Uterus (tissue), 3 donors: ENCODE measurements at regions not wholly inside any gene's neighbourhood (a gene's known extent, or its start where the extent isn't known, plus 50 kb on each side); places are given as distances from the start of the nearest gene placed in this dataset.
"Not testable (repeated sequence)": the region's sequence is repeated elsewhere in the genome, so short reads cannot be mapped to it uniquely, and the experiment has no call there.

Source experiments
- DNase-seq, 2 donors: peaks; one replicate each; pipeline ENCODE4 v3.0.0-alpha.2; 2019 to 2020
- H3K27ac ChIP-seq, 2 donors: fragments of 200-600 bp; sonication (generic); 1 replicate in 1 of 2; 2 replicates in 1 of 2; pipeline ENCODE4 v1.5.1; 2016 to 2018
- H3K27me3 ChIP-seq, 2 donors: fragments of 200-600 bp; sonication (generic); one replicate each; pipeline ENCODE4 v1.5.1; 2018 to 2019; ENCODE audit warnings: control low read depth in 1 of 2
- H3K36me3 ChIP-seq, 2 donors: fragments of 200-600 bp; sonication (generic); one replicate each; pipeline ENCODE4 v1.5.1; 2019; ENCODE audit warnings: control low read depth in 1 of 2
- H3K4me1 ChIP-seq, 2 donors: fragments of 200-600 bp; sonication (generic); one replicate each; pipeline ENCODE4 v1.5.1; 2018 to 2019; ENCODE audit warnings: control low read depth in 1 of 2
- H3K4me3 ChIP-seq, 2 donors: fragments of 200-600 bp; sonication (generic); 1 replicate in 1 of 2; 2 replicates in 1 of 2; pipeline ENCODE4 v1.5.1; 2018 to 2019; ENCODE audit warnings: mild to moderate bottlenecking in 1 of 2
- H3K9me3 ChIP-seq, 2 donors: fragments of 200-600 bp; sonication (generic); one replicate each; pipeline ENCODE4 v1.5.1; 2019; ENCODE audit warnings: control low read depth in 1 of 2
- CTCF ChIP-seq, 4 experiments: fragments of 200-600 bp in 2 of 4; fragments of 450-650 bp in 2 of 4; sonication (generic) in 2 of 4; IDR thresholded peaks; one replicate each; pipeline ENCODE4 v1.5.1; 2016 to 2019; ENCODE audit warnings: antibody characterized with exemption in 4 of 4, mild to moderate bottlenecking in 2 of 4, moderate library complexity in 1 of 4
- POLR2A ChIP-seq, 2 donors: fragments of 450-650 bp; IDR thresholded peaks; one replicate each; pipeline ENCODE4 v1.6.1; 2016; ENCODE audit warnings: antibody characterized with exemption in 2 of 2, mild to moderate bottlenecking in 1 of 2, moderate library complexity in 1 of 2
- intact Hi-C: fragments of 100-400 bp; cut with DNase I; formaldehyde crosslinking; loops from one replicate; pipeline ENCODE4 v1.15.1; 2023; ENCODE audit warnings: low total_unique reads
- donor health status: DM: yes; HTN: yes; CAD: no.

GRCh38 chr11:12585861-12586260, 88.4 kb upstream of the TEAD1 start:
- no peak for TF ChIP-seq POLR2A (IDR thresholded peaks at IDR 0.05)
- no peak for TF ChIP-seq CTCF (IDR thresholded peaks at IDR 0.05)
- H3K4me1 ChIP-seq = no peaks in the 10 kb centered on the region
- H3K27ac ChIP-seq = no peak overlapping the region
- intact Hi-C loops = no loop called here
- no peaks in the 10 kb centered on the region for H3K9me3 ChIP-seq
- no peaks in the 10 kb centered on the region for H3K27me3 ChIP-seq
- H3K4me3 ChIP-seq = no peak overlapping the region
- H3K36me3 ChIP-seq = no peaks in the 10 kb centered on the region
- no peak for DNase-seq

GRCh38 chr11:12587333-12587991, 86.8 kb upstream of the TEAD1 start:
- no peak for DNase-seq
- intact Hi-C loops = no loop called here
- Histone ChIP-seq H3K9me3 (no peaks in the 10 kb centered on the region), H3K4me3 (no peak overlapping the region), H3K4me1 (no peaks in the 10 kb centered on the region), H3K27ac (peak overlapping the region in 1 of 2 donors; percentile 25), H3K27me3 (no peaks in the 10 kb centered on the region), H3K36me3 (no peaks in the 10 kb centered on the region)
- TF ChIP-seq CTCF (IDR thresholded peaks at IDR 0.05) = no peak
- TF ChIP-seq POLR2A (IDR thresholded peaks at IDR 0.05) = no peak

GRCh38 chr11:12591706-12592105, 82.5 kb upstream of the TEAD1 start:
- no peaks in the 10 kb centered on the region for H3K4me1 ChIP-seq
- no peak for TF ChIP-seq CTCF (IDR thresholded peaks at IDR 0.05)
- TF ChIP-seq POLR2A (IDR thresholded peaks at IDR 0.05) = no peak
- intact Hi-C loops = no loop called here
- DNase-seq = no peak
- no peaks in the 10 kb centered on the region for H3K36me3 ChIP-seq
- H3K27ac ChIP-seq = no peak overlapping the region
- no peaks in the 10 kb centered on the region for H3K9me3 ChIP-seq
- no peaks in the 10 kb centered on the region for H3K27me3 ChIP-seq
- H3K4me3 ChIP-seq = no peak overlapping the region

- H3K9me3 ChIP-seq = no peaks in the 10 kb centered on the region
- no peaks in the 10 kb centered on the region for H3K4me1 ChIP-seq
- H3K36me3 ChIP-seq = no peaks in the 10 kb centered on the region
- no peak overlapping the region for H3K27ac ChIP-seq
- H3K4me3 ChIP-seq = no peak overlapping the region
- TF ChIP-seq POLR2A (IDR thresholded peaks at IDR 0.05) (no peak), CTCF (IDR thresholded peaks at IDR 0.05) (no peak)
- DNase-seq = no peak
- no peaks in the 10 kb centered on the region for H3K27me3 ChIP-seq
- intact Hi-C loops = no loop called here
Measured at GRCh38 chr11:12592283-12592682, 81.9 kb upstream of the TEAD1 start.

- H3K4me1 ChIP-seq, H3K36me3 ChIP-seq, intact Hi-C loops, H3K9me3 ChIP-seq, DNase-seq, H3K27me3 ChIP-seq, H3K27ac ChIP-seq, H3K4me3 ChIP-seq: not testable (repeated sequence)
Measured at GRCh38 chr11:12595089-12595847, 79.0 kb upstream of the TEAD1 start.
